ENCODE measurements at regions not wholly inside any gene's neighbourhood (a gene's known extent, or its start where the extent isn't known, plus 50 kb on each side); places are given as distances from the start of the nearest gene placed in this dataset.

DNA sequence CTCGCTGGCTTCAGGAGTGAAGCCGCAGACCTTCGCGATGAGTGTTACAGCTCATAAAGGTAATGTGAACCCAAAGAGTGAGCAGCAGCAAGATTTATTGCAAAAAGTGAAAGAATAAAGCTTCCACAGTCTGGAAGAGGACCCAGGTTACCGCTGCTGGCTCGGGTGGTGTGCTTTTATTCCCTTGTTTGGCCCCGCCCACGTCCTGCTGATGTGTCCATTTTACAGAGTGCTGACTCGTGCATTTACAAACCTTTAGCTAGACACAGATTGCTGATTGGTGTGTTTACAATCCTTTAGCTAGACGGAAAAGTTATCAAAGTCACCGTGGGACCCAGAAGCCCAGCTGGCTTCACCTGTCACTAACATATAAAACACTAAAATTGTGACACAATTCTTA is 1464.5 kb downstream of the ZPLD1 start:
- H3K4me3 ChIP-seq = no peak overlapping the region
- no peaks in the 10 kb centered on the region for H3K4me1 ChIP-seq
- no peak for TF ChIP-seq CTCF (IDR thresholded peaks at IDR 0.05)
- no peaks in the 10 kb centered on the region for H3K27me3 ChIP-seq
- DNase-seq (ENCODE audit: low spot score in 2 of 2) = no peak
- no peaks in the 10 kb centered on the region for H3K9me3 ChIP-seq
- no peaks in the 10 kb centered on the region for H3K36me3 ChIP-seq
- no peak overlapping the region for H3K27ac ChIP-seq
- intact Hi-C loops (cut with DNase I) = no loop called here

DNA sequence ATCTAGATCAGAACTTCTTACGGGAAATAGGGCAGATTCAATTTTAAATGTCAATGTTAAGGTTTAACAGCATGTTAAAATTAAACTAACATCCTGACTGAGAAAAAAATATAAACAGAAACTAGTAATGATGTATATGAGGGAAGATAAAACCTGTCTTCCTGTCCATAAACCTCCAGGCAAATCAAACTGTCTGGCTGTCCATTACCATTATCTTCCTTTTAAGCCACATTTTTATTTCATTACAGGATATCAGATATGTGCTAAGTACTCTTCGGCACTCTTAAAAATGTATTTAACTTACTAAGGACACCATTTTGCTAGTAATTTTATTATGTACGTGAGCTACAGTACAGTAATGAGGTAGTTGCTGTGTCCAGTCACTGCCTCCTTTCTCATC is 1461.7 kb upstream of the ALCAM start:
- no peak for DNase-seq (ENCODE audit: low spot score in 2 of 2)
- Histone ChIP-seq H3K4me1 (no peaks in the 10 kb centered on the region), H3K27me3 (no peaks in the 10 kb centered on the region), H3K9me3 (no peaks in the 10 kb centered on the region), H3K36me3 (no peaks in the 10 kb centered on the region), H3K27ac (no peak overlapping the region), H3K4me3 (no peak overlapping the region)
- intact Hi-C loops (cut with DNase I) = no loop called here
- TF ChIP-seq CTCF (IDR thresholded peaks at IDR 0.05) = no peak

- Histone ChIP-seq H3K27ac (no peak overlapping the region), H3K36me3 (no peaks in the 10 kb centered on the region), H3K4me3 (no peak overlapping the region), H3K9me3 (no peaks in the 10 kb centered on the region), H3K4me1 (no peaks in the 10 kb centered on the region), H3K27me3 (no peaks in the 10 kb centered on the region)
- no peak for DNase-seq (ENCODE audit: low spot score in 2 of 2)
- intact Hi-C loops (cut with DNase I) = no loop called here
- no peak for TF ChIP-seq CTCF (IDR thresholded peaks at IDR 0.05)
Observed at GRCh38 chr3:103906304-103906703, 1460.4 kb upstream of the ALCAM start.

GRCh38 chr3:103906808-103907207 is 1459.9 kb upstream of the ALCAM start:
- Histone ChIP-seq H3K36me3 (no peaks in the 10 kb centered on the region), H3K4me1 (no peaks in the 10 kb centered on the region), H3K27me3 (no peaks in the 10 kb centered on the region), H3K4me3 (no peak overlapping the region), H3K9me3 (no peaks in the 10 kb centered on the region), H3K27ac (no peak overlapping the region)
- TF ChIP-seq CTCF (IDR thresholded peaks at IDR 0.05) = no peak
- DNase-seq (ENCODE audit: low spot score in 2 of 2) = no peak
- intact Hi-C loops (cut with DNase I) = no loop called here

DNA sequence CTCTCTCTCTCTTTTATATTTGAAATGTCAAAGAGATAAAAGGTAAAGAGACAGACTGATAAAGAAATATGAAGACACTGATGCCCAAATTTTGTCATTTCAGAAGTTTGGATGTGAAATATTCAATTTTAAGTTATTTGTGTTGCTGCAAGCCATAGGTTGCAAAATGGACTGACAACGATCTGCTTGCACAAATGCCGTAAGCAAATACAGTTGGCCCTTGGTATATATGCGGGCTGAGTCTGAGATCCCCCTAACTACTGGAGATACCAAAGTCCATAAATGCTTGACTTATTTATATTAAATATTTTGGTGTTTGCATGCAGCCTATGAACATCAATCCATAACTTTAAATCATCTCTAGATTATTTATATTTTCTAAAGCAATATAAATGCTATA is 1459.1 kb upstream of the ALCAM start:
- no peak overlapping the region for H3K27ac ChIP-seq
- intact Hi-C loops (cut with DNase I) = no loop called here
- H3K36me3 ChIP-seq = no peaks in the 10 kb centered on the region
- H3K4me1 ChIP-seq = no peaks in the 10 kb centered on the region
- no peaks in the 10 kb centered on the region for H3K9me3 ChIP-seq
- H3K27me3 ChIP-seq = no peaks in the 10 kb centered on the region
- TF ChIP-seq CTCF (IDR thresholded peaks at IDR 0.05) = no peak
- no peak for DNase-seq (ENCODE audit: low spot score in 2 of 2)
- H3K4me3 ChIP-seq = no peak overlapping the region

DNA sequence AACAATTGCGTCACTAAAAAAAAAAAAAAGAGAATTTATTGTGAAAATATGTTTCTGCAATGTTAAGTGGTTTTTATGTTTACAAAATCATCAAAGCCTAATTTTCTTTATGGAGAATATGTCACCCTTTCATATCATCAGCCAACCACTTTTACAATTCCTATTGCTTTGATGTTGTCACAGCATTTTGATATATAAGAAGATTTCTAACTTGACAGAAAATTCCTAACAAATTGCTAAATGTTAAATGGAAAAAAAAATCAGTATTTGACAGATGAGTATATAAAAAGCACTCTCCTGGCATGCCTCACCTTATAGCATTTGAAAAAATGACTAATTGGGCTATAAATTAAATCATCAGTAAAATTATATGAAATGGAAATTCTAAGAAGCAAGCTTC is 1457.3 kb upstream of the ALCAM start:
- no peaks in the 10 kb centered on the region for H3K4me1 ChIP-seq
- no peak overlapping the region for H3K4me3 ChIP-seq
- no peaks in the 10 kb centered on the region for H3K27me3 ChIP-seq
- no peak for DNase-seq (ENCODE audit: low spot score in 2 of 2)
- H3K27ac ChIP-seq = no peak overlapping the region
- H3K36me3 ChIP-seq = no peaks in the 10 kb centered on the region
- intact Hi-C loops (cut with DNase I) = no loop called here
- H3K9me3 ChIP-seq = no peaks in the 10 kb centered on the region
- no peak for TF ChIP-seq CTCF (IDR thresholded peaks at IDR 0.05)

Measured in ascending aorta (tissue), 2 donors.